HG03442 (cell line): ENCODE measurements at regions not wholly inside any gene's neighbourhood (a gene's known extent, or its start where the extent isn't known, plus 50 kb on each side); places are given as distances from the start of the nearest gene placed in this dataset.
"Not testable (repeated sequence)": the region's sequence is repeated elsewhere in the genome, so short reads cannot be mapped to it uniquely, and the experiment has no call there.

Experiments
- ATAC-seq: cut with Tn5 transposase; IDR thresholded peaks from one replicate; pipeline ENCODE4 v1.9.1; 2021; ENCODE audit warnings: mild to moderate bottlenecking, moderate library complexity; ENCODE audit not compliant: unreplicated experiment

DNA sequence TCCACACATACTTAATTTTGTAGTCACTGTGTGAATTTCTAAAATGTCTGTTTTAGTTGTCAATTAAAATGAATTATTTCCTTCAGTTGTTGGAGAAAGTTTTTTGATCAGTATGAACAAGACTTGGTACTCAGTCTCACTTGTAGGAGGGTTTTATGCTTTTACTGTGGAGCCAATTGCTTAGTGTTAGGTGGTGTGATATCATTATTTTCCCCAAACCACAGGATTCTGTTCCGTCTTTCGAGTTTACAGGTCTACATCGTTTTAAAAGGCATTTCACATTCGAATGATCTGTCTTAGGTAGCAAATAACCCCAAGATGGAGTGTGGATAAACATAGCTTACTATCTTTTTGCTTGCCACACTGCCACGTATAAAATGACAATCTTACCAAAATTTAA is 803.1 kb downstream of the SATB2 start:
- no peak for ATAC-seq

GRCh38 chr2:198653311-198653710 is 804.4 kb downstream of the SATB2 start:
- ATAC-seq, result no peak

DNA sequence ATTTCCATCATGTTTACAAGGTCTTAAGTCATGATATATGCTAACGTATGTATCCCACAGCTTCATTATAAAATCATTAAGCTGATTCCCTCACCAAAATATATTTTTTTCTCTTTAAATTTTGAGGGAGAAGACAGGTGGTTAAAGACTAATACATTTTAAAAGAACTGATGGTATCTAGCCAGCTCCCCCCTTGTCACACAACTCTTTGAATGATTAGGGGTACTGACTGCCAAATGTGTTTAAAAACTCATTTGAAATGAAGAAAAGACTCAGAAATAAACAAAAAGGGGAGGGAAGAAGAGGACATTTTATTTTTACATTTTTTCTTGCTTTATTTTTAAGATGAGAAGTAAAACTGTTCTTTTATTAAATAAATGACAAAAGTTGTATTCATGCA is 805.3 kb downstream of the SATB2 start:
- no peak for ATAC-seq

DNA sequence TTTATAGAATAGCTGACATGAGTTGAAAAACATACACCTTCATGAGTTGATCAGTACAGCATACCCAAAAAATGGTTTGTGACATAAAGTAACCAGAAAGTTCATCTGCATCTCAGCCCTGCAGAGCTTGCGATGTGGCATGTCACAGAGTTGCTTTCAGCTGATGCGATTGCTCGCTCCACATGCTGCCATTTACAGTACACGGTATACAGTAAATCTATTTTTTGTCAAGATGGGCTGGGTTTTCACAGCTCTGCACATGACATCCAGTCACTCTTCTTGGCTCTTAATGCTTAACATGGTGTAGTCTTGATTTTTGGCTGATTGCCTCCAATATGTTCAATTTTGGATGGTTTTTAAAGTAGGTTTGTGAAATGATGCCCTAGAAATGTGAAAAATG is 811.9 kb downstream of the SATB2 start:
- ATAC-seq, result no peak

DNA sequence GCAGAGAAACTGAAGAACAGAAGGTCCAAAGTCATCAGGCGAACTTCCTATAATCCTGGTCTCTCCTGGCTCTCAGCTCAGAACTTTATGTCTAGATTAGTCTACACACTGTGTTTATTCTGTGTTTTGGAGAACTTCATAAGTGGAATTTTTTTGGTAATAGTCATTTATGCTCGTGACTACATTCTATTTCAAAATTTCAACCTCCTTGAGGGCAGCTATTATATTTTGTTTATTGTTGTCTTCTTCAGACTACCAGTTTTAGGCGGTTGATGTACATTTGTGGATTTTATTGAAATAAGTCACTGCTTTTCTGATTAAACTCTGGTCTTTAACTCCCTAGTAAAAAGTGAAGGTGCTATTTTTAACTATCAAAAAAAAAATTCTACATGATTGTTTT is 816.6 kb downstream of the SATB2 start:
- ATAC-seq, result no peak

DNA sequence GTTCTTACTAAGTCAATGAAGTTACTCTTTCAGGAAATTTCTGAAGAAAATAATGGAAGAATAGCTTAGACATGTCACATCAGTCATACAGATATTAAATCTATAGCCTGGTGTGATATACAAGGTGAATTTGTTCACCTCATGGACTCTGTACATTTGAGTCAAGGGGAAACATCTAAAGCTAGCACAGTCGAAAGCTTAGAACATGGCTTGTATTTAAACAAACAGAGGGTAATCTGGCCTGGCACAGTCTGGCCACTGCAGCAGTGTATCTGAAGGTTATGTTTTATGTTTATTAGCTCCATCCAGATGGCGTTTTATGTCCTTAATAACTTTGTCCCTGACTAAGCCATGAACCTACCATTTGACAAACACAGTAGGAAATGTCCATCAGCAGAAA is 817.3 kb downstream of the SATB2 start:
- ATAC-seq, result no peak

DNA sequence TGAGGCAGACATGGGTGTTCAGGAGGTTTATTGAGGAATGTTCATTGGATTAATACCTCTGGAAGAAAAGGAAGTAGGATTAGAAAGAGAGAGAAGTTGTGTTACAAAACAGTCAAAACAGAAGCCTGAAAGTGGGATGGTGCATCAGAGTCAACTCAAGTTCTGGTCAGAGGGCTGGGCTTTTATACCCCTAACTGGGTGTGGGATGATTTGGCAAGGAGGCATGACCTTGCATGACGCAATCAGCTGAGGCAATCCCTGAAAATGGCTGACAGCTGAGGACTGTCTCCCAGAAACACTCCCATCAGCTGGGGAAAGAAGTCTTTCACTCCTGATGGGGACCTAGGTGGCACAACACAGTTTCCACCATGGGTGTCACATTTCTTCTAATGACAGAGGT is 818.2 kb downstream of the SATB2 start:
- ATAC-seq, result no peak

DNA sequence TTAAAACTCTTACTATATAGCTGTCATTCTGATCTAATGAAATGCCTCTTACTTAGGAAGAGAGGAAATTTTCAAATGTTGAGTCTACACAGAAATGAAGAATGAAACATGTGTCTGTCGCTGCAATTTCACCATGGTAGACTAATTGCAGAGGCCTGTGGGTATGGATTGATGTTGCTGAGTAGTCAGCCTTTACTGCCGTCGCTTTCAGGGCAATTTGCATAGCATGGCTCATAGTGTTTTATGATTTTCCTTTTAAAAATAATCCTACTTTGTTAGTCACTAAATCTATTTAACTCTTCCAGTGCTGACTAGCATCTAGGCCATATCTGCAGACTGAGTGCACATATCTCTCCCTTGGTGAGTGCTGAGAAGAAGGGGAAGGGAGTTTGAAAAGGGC is 819.2 kb downstream of the SATB2 start:
- ATAC-seq, result no peak

DNA sequence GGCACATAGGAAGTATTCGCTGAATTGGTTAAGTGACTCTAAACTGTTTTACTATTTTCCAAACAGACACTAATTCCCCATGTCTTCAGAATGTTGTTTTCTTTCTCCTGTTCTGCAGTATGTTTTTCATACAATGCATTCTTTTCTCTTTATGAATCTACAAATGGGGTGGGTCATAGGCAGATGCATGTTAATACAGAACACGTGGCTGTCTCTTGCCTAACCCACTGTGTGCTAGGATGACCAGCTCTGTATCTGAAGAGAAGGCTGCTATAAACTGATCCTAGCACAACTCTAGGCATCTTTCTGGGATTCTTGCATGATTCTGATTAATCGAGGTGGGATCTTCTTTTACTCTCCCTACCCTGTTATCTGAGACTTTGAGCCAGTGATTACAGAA is 826.0 kb downstream of the PLCL1 start:
- no peak for ATAC-seq

DNA sequence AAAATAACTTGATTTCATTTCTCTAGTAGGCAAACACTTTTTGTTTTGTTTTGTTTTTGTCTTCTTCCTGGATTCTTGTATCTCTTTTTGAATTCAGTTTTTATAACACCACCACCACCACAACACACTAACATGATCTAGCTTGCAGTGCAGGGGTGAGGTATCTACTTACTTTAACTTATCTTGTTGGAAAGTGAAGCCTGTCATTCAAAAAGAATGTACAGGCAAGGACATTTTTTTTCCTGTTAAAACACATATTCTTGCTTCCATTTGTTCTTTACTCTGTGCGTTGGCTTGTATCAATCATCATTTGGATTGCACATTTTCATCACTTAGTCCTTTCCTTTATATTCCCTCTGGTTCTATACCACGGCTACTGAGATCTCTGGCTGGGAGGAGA is 824.2 kb downstream of the PLCL1 start:
- no peak for ATAC-seq

DNA sequence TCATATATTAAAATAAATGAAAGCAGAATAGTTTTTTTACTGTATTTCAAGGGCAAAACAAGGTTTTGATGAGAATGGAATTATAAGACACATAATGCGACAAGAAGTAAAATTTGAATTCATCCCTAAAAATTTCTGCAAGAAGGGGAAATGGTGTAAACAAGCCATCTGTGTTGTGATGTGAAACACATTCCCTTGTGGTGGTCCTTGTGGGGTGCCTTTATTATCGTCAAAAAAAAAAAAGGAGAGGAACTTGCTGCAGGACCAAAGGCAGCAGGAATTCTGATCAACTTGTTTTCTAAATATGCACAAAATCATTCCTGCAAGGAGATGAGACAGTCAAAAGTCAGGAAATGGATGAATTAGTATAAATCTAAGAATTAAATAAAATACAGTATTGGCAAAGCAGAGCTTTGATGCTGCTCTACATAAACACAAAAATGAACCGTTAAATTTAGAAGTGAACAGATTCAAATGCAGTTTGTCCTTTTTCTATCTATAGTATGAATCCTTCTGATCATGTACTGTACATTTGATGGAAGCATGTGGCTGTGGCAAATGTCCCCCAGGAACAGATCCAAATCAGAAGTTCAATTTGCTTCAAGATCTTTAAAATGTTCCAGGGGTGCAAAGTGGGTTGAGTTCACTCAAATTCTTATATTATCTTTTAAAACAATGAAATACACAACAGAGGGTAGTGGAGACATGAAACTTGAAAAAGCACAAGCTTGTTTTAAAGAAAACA is 818.8 kb downstream of the PLCL1 start:
- no peak for ATAC-seq

- no peak for ATAC-seq
Observed at GRCh38 chr2:198615972-198616371, 811.6 kb downstream of the PLCL1 start.

DNA sequence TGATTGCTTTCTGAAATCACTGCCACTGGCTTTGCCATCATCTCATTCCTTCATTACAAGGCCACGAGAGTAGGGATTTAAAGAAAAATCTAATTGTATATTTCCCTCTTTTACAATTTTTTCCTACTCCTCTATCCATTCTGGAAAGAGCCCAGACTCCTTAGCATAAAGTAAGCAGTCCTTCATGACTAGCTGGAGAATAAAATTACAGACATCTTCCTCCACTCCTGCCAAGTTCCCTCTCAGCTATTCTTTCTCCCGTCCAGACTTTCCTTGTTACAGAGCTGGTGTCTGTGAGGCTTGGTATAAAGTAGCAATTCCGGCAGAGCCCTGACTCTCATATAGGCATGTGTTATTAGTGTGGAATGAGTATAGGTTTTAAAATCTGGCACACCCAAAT is 806.8 kb downstream of the PLCL1 start:
- ATAC-seq, result no peak

- no peak for ATAC-seq
Observed at GRCh38 chr2:198604599-198604998, 800.2 kb downstream of the PLCL1 start.

DNA sequence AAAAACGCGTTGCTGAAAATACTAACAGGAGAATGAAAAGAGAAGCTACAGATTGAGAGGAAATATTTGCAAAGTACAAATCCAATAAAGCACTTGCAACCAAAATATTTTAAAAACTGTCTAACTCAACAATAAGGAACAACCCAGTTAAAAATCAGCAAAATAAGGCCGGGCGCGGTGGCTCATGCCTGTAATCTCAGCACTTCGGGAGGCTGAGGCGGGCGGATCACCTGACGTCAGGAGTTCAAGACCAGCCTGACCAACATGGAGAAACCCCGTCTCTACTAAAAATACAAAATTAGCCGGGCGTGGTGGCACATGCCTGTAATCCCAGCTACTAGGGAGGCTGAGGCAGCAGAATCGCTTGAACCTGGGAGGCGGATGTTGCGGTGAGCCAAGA is 798.6 kb downstream of the PLCL1 start:
- ATAC-seq, result not testable (repeated sequence)

DNA sequence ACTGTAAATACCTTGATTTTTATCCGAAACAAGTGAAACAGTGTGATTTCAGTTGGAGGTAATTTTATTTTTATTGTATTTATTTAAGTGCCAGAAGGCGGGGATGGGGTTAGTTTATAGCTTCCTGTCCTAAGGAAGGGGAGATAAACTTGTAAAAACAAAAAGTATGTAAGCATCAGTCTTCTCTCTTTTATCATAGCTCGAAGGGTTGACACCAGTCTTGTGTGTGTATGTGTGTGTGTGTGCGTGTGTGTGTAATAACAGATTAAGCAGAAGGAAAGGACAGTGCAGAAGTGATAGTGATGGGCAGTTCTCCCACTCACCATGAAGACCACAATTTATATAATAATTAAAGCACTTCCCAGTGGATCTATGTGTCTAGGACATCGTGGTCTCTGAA is 793.3 kb downstream of the PLCL1 start:
- ATAC-seq, result no peak

GRCh38 chr2:198596985-198597384 is 792.6 kb downstream of the PLCL1 start:
- no peak for ATAC-seq

DNA sequence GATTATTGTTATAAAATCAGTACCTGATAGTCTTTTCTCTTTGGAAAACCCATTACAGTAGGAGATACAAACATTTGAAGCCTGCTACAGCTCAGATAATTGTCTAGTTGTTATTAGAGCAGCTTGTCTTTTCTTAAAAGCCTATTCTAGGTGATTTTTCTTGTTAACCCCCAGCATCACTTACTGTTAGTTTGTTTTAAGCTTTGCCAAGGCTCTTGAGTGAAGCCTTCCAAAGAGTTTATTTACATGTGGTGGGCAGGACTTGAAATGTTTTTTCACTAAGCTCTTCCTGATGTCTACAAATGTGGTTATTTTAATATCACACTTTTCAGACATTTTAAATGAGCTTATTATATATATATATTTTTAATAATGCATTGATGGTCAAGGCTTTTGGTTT is 791.3 kb downstream of the PLCL1 start:
- ATAC-seq, result no peak

DNA sequence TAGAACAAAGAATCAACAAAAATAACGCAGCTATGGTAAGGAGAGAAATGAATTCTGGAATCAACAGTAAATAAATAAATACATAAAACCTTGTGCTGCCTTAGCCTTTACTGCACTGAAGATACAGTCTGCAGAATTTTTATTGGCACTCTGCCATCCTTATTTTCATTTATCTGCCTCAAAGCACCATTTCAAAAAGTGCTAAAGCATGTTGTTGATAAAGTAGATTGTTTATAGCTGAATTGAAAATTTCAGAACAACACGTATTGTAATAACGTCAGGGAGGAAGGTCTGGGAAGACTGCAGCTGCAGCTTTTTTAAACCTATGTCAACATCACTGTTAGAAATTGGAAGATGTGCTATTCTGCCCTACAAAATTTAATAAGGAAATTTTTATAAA is 787.2 kb downstream of the PLCL1 start:
- ATAC-seq, result no peak

DNA sequence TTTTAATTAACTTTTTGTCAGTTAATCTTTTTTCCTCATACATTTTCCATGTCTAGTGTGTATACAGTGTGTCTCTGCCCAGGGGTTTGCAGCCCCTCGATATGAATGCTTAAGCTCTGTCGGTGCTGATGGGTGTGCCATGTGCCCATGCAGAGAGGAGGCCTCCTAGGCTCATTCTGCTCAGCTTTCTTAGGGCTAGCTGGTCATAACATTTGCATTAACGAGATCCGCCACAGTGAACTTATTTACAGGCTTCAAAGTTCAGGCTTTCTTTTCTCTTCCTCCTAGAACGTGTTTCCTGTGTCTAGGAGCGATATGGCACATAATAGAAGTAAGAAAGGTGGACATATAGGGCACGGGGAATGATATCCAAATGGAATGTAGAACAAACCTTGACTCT is 783.3 kb downstream of the PLCL1 start:
- no peak for ATAC-seq

DNA sequence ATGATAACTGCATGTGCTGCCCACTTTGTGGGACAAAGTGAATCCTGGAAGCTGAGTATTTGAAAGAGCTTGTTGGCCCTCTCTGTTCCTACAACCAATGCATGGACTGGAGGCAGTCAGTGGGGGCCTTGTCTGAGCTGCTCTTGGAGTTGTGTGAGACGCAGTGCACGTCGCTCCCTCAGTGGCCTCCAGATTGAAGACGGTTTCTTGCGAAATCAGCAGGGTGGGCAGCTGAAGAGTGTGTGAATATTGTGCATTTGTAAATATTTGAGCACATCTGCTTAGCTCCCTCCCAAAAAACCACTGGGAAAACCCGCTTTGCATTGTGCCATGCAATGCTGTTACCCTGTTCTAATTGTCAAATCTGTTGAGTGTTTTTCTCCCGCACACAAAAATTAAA is 782.8 kb downstream of the PLCL1 start:
- ATAC-seq, result no peak

GRCh38 chr2:198571393-198571792 is 767.0 kb downstream of the PLCL1 start:
- ATAC-seq, result no peak

DNA sequence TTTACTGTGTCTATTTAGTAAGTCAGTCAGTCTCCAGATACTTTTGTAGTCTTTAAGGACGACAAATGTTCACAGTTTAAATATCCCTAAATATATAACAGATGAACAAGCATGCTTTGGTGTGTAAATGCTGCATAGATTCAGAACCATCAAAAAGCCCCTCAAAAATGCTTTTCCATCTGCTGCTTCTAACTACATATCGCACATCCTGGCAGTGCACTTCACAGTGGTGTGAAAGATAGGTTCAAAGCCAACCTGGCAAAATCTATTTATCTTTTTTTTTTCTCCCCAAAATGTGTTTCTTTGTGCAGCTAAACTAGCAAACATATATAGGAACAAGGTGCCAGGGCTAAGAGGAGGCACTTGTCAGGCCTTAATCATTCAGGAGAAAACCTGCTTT is 753.8 kb downstream of the PLCL1 start:
- ATAC-seq, result no peak
